22Rv1 (cell line): ENCODE measurements at regions not wholly inside any gene's neighbourhood (a gene's known extent, or its start where the extent isn't known, plus 50 kb on each side); places are given as distances from the start of the nearest gene placed in this dataset.

ENCODE experiments used
- ZFX ChIP-seq: fragments of 450-650 bp; IDR thresholded peaks from 2 replicates; pipeline ENCODE4 v1.6.1; 2017; ENCODE audit warnings: antibody characterized with exemption, borderline replicate concordance
- TF ChIP-seq, protein P1 (sequence below): fragments of 450-650 bp; IDR thresholded peaks from 2 replicates; pipeline ENCODE4 v1.5.1; 2017; ENCODE audit warnings: mild to moderate bottlenecking

DNA sequence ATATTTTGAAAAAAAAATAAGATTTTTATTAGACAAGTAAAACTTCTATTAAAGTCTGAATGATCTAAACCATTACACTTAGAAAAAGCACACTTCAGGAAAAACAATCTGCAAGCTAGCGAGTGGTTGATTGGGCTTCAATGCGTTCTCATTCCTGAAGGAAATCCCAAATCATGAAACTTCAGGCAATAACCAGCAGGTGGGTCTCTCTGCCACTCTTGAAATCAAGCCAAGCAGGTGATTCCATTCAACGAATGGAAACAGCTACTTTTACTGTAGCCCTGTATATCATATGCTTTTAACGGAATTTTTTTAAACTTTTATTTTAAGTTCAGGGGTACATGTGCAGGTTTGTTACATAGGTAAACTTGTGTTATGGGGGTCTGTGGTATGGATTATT, 234.5 kb upstream of the TRPM3 start:
- TF ChIP-seq, protein P1, sequence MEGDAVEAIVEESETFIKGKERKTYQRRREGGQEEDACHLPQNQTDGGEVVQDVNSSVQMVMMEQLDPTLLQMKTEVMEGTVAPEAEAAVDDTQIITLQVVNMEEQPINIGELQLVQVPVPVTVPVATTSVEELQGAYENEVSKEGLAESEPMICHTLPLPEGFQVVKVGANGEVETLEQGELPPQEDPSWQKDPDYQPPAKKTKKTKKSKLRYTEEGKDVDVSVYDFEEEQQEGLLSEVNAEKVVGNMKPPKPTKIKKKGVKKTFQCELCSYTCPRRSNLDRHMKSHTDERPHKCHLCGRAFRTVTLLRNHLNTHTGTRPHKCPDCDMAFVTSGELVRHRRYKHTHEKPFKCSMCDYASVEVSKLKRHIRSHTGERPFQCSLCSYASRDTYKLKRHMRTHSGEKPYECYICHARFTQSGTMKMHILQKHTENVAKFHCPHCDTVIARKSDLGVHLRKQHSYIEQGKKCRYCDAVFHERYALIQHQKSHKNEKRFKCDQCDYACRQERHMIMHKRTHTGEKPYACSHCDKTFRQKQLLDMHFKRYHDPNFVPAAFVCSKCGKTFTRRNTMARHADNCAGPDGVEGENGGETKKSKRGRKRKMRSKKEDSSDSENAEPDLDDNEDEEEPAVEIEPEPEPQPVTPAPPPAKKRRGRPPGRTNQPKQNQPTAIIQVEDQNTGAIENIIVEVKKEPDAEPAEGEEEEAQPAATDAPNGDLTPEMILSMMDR = no peak
- TF ChIP-seq ZFX = no peak
